GM23338 (cell line): ENCODE measurements at regions not wholly inside any gene's neighbourhood (a gene's known extent, or its start where the extent isn't known, plus 50 kb on each side); places are given as distances from the start of the nearest gene placed in this dataset.

ENCODE experiments used
- ATAC-seq: fragments of 200-7000 bp; cut with Tn5 transposase; 3 replicates; pipeline ENCODE4 v1.9.1; 2020
- DNase-seq: peaks from one replicate; pipeline ENCODE4 v3.0.0-alpha.2; 2015; ENCODE audit warnings: low spot score
- H2AFZ ChIP-seq: fragments of 200-600 bp; sonication (generic); 2 replicates; pipeline ENCODE4 v1.8.0; 2016; ENCODE audit warnings: antibody characterized with exemption, mild to moderate bottlenecking, moderate library complexity
- H3F3A ChIP-seq: fragments of 200-600 bp; sonication (generic); replicated peaks from 2 replicates; pipeline ENCODE4 v1.8.0; 2017; ENCODE audit warnings: antibody characterized with exemption, mixed run types, low read depth
- H3K27ac ChIP-seq: fragments of 200-600 bp; sonication (generic); 2 replicates; pipeline ENCODE4 v1.6.1; 2016; ENCODE audit warnings: low read depth
- H3K27me3 ChIP-seq: fragments of 200-600 bp; sonication (generic); 2 replicates; pipeline ENCODE4 v1.8.0; 2016; ENCODE audit warnings: mild to moderate bottlenecking, mixed run types, moderate library complexity; ENCODE audit not compliant: insufficient read depth
- H3K36me3 ChIP-seq: fragments of 200-600 bp; sonication (generic); 2 replicates; pipeline ENCODE4 v1.8.0; 2016; ENCODE audit warnings: mild to moderate bottlenecking; ENCODE audit not compliant: insufficient read depth
- H3K4me1 ChIP-seq: fragments of 200-600 bp; sonication (generic); 2 replicates; pipeline ENCODE4 v1.8.0; 2016; ENCODE audit warnings: mild to moderate bottlenecking, moderate library complexity; ENCODE audit not compliant: insufficient read depth
- H3K4me2 ChIP-seq: fragments of 200-600 bp; sonication (generic); 2 replicates; pipeline ENCODE4 v1.7.1; 2017; ENCODE audit warnings: mixed run types
- H3K4me3 ChIP-seq: fragments of 200-600 bp; sonication (generic); 2 replicates; pipeline ENCODE4 v1.6.1; 2016; ENCODE audit warnings: mixed run types
- H3K79me2 ChIP-seq: fragments of 200-600 bp; sonication (generic); replicated peaks from 2 replicates; pipeline ENCODE4 v1.8.0; 2017; ENCODE audit warnings: mild to moderate bottlenecking; ENCODE audit not compliant: insufficient read depth
- H3K9me2 ChIP-seq: fragments of 200-600 bp; sonication (generic); 2 replicates; pipeline ENCODE4 v1.8.0; 2017; ENCODE audit not compliant: insufficient read depth
- H4K20me1 ChIP-seq: fragments of 200-600 bp; sonication (generic); replicated peaks from 2 replicates; pipeline ENCODE4 v1.8.0; 2017; ENCODE audit warnings: mild to moderate bottlenecking; ENCODE audit not compliant: insufficient read depth
- H3K27ac Mint-ChIP-seq: 2 replicates; pipeline ENCODE4 v1.8.0; 2020; ENCODE audit warnings: inconsistent platforms, mild to moderate bottlenecking, moderate library complexity, mixed read lengths
- H3K27me3 Mint-ChIP-seq: 3 replicates; pipeline ENCODE4 v1.8.0; 2022; ENCODE audit warnings: low read depth, mild to moderate bottlenecking, moderate library complexity, mixed read lengths, inconsistent platforms; ENCODE audit not compliant: insufficient read depth, poor library complexity
- H3K36me3 Mint-ChIP-seq: 3 replicates; pipeline ENCODE4 v1.8.0; 2021; ENCODE audit warnings: low read depth, mild to moderate bottlenecking, inconsistent platforms, moderate library complexity, mixed read lengths
- H3K4me1 Mint-ChIP-seq: 3 replicates; pipeline ENCODE4 v1.8.0; 2020; ENCODE audit warnings: mild to moderate bottlenecking, inconsistent platforms, mixed read lengths
- H3K4me3 Mint-ChIP-seq: 3 replicates; pipeline ENCODE4 v1.8.0; 2021; ENCODE audit warnings: moderate library complexity, mild to moderate bottlenecking, inconsistent platforms, mixed read lengths
- H3K9me3 Mint-ChIP-seq: 3 replicates; pipeline ENCODE4 v1.8.0; 2020; ENCODE audit warnings: moderate library complexity, mild to moderate bottlenecking, inconsistent platforms, mixed read lengths
- CREB1 ChIP-seq: fragments of 250-450 bp; sonication (Bioruptor Pico); IDR thresholded peaks from 2 replicates; pipeline ENCODE4 v1.5.0; 2020; ENCODE audit warnings: low read depth, mild to moderate bottlenecking, moderate library complexity
- CTCF ChIP-seq, 2 experiments: fragments of 200-600 bp in 1 of 2; sonication (generic) in 1 of 2; conservative IDR thresholded peaks; 2 replicates each; pipeline versions ENCODE4 v1.5.1 to v1.6.1; 2016 to 2017; ENCODE audit warnings: antibody characterized with exemption in 2 of 2, low read depth in 2 of 2, mild to moderate bottlenecking in 2 of 2, moderate library complexity in 1 of 2
- ETS1 ChIP-seq: IDR thresholded peaks from 2 replicates; pipeline ENCODE4 v1.6.1; 2016; ENCODE audit warnings: antibody characterized with exemption
- EZH2phosphoT487 ChIP-seq: fragments of 200-600 bp; sonication (generic); IDR thresholded peaks from one replicate; pipeline ENCODE4 v1.8.1; 2018; ENCODE audit warnings: antibody characterized with exemption; ENCODE audit not compliant: unreplicated experiment
- NANOG ChIP-seq: IDR thresholded peaks from 2 replicates; pipeline ENCODE4 v1.6.1; 2016; ENCODE audit warnings: antibody characterized with exemption, borderline replicate concordance
- REST ChIP-seq: IDR thresholded peaks from one replicate; pipeline ENCODE4 v1.6.1; 2018; ENCODE audit warnings: antibody characterized with exemption; ENCODE audit not compliant: unreplicated experiment
- ZNF462 ChIP-seq: fragments of 250-450 bp; sonication (Bioruptor Pico); IDR thresholded peaks from 2 replicates; pipeline ENCODE4 v1.5.0; 2020; ENCODE audit warnings: mild to moderate bottlenecking, moderate library complexity

GRCh38 chr14:46433381-46433780 is 218.2 kb downstream of the RPL10L start:
- DNase-seq (no peak), ATAC-seq (no peak)
- Histone ChIP-seq H3K27me3 (no peaks in the 10 kb centered on the region), H3K4me3 (no peak overlapping the region), H3K79me2 (no peaks in the 10 kb centered on the region), H3K4me1 (peaks cover 19% of the 10 kb centered on the region; the same call in 1 of the 2 replicates), H3K36me3 (no peaks in the 10 kb centered on the region), H3F3A (no peaks in the 10 kb centered on the region), H3K4me2 (peak overlapping the region; percentile 48), H4K20me1 (no peaks in the 10 kb centered on the region), H2AFZ (peak overlapping the region; percentile 25), H3K9me2 (peaks cover 5% of the 10 kb centered on the region), H3K27ac (0 out of 2 replicates have a peak overlapping the region, but pooled peaks have one; percentile 56)
- Mint-ChIP-seq H3K4me1 (peaks cover 24% of the 10 kb centered on the region), H3K27me3 (peaks cover 2% of the 10 kb centered on the region), H3K27ac (peak overlapping the region; percentile 52), H3K9me3 (peaks cover 14% of the 10 kb centered on the region), H3K4me3 (no peak overlapping the region), H3K36me3 (peaks cover 14% of the 10 kb centered on the region; the same call in 2 of the 3 replicates)
- TF ChIP-seq ETS1, result no peak
- no peak for TF ChIP-seq NANOG
- no peak for TF ChIP-seq EZH2phosphoT487
- no peak for TF ChIP-seq CTCF (conservative IDR thresholded peaks at IDR 0.05; ENCODE audit: low read depth in 2 of 2)
- TF ChIP-seq CREB1 (CRISPR knock-in tag), result no peak
- TF ChIP-seq REST, result no peak

GRCh38 chr14:46432516-46432915 is 219.1 kb downstream of the RPL10L start:
- H3K27me3 Mint-ChIP-seq, result peaks cover 3% of the 10 kb centered on the region
- H3K9me2 ChIP-seq, result peaks cover 5% of the 10 kb centered on the region
- no peaks in the 10 kb centered on the region for H3K27me3 ChIP-seq
- H3K4me1 Mint-ChIP-seq, result peaks cover 24% of the 10 kb centered on the region
- H3K79me2 ChIP-seq, result no peaks in the 10 kb centered on the region
- peak; percentile 55 for DNase-seq
- H3K4me3 ChIP-seq, result no peak overlapping the region
- peak overlapping the region; percentile 25; the same call in 1 of the 2 replicates for H2AFZ ChIP-seq
- H4K20me1 ChIP-seq, result no peaks in the 10 kb centered on the region
- H3F3A ChIP-seq, result no peaks in the 10 kb centered on the region
- no peak overlapping the region for H3K4me3 Mint-ChIP-seq
- peak; percentile 83; the same call in 2 of the 3 replicates for ATAC-seq
- no peak overlapping the region; the same call in 1 of the 2 replicates for H3K27ac Mint-ChIP-seq
- no peak overlapping the region; the same call in 1 of the 2 replicates for H3K27ac ChIP-seq
- peaks cover 19% of the 10 kb centered on the region; the same call in 1 of the 2 replicates for H3K4me1 ChIP-seq
- no peaks in the 10 kb centered on the region for H3K36me3 ChIP-seq
- H3K4me2 ChIP-seq, result peak overlapping the region; percentile 48
- peaks cover 14% of the 10 kb centered on the region for H3K9me3 Mint-ChIP-seq
- peaks cover 17% of the 10 kb centered on the region; the same call in 2 of the 3 replicates for H3K36me3 Mint-ChIP-seq
- 0 out of 2 replicates have a peak, but pooled peaks have one; percentile 50 for TF ChIP-seq ZNF462 (CRISPR knock-in tag)
